ENCODE measurements at regions not wholly inside any gene's neighbourhood (a gene's known extent, or its start where the extent isn't known, plus 50 kb on each side); places are given as distances from the start of the nearest gene placed in this dataset.

GRCh38 chr1:209227941-209228340, 355.6 kb upstream of the CAMK1G start:
- TF ChIP-seq ZSCAN4 (tag by site-specific recombination; IDR thresholded peaks at IDR 0.05) (no peak), ZNF785 (tag by site-specific recombination; IDR thresholded peaks at IDR 0.05) (no peak), CTCF (tag by site-specific recombination; IDR thresholded peaks at IDR 0.05) (no peak), ZNF501 (tag by site-specific recombination; IDR thresholded peaks at IDR 0.05) (no peak), ZNF274 (IDR thresholded peaks at IDR 0.05; ENCODE audit: low read length) (no peak), ZNF274 (tag by site-specific recombination; IDR thresholded peaks at IDR 0.05; ENCODE audit: borderline replicate concordance) (no peak)
